Esophagus (tissue), 2 donors: ENCODE measurements at regions not wholly inside any gene's neighbourhood (a gene's known extent, or its start where the extent isn't known, plus 50 kb on each side); places are given as distances from the start of the nearest gene placed in this dataset.

ENCODE experiments used
- H3K27ac ChIP-seq, 2 donors: one replicate each; pipeline ENCODE4 v1.5.1; 2013; ENCODE audit warnings: low read depth in 2 of 2, mild to moderate bottlenecking in 2 of 2, inconsistent platforms in 1 of 2, low read length in 1 of 2, moderate library complexity in 1 of 2
- H3K27me3 ChIP-seq, 2 donors: one replicate each; pipeline ENCODE4 v1.6.1; 2013; ENCODE audit warnings: low read length in 2 of 2, control low read depth in 1 of 2, mild to moderate bottlenecking in 1 of 2; ENCODE audit not compliant: insufficient read depth in 2 of 2, control insufficient read depth in 1 of 2
- H3K36me3 ChIP-seq, 2 donors: one replicate each; pipeline ENCODE4 v1.6.1; 2013; ENCODE audit warnings: low read length in 1 of 2; ENCODE audit not compliant: control insufficient read depth in 2 of 2, insufficient read depth in 2 of 2
- H3K4me1 ChIP-seq, 2 donors: one replicate each; pipeline ENCODE4 v1.6.1; 2013; ENCODE audit warnings: low read length in 1 of 2; ENCODE audit not compliant: control insufficient read depth in 2 of 2, insufficient read depth in 2 of 2
- H3K4me3 ChIP-seq, 2 donors: one replicate each; pipeline ENCODE4 v1.5.1; 2013; ENCODE audit warnings: low read length in 2 of 2, mild to moderate bottlenecking in 2 of 2, low read depth in 1 of 2, moderate library complexity in 1 of 2
- H3K9me3 ChIP-seq, 2 donors: one replicate each; pipeline ENCODE4 v1.6.1; 2013; ENCODE audit warnings: mild to moderate bottlenecking in 2 of 2, low read depth in 1 of 2, low read length in 1 of 2, moderate library complexity in 1 of 2; ENCODE audit not compliant: control insufficient read depth in 2 of 2, insufficient read depth in 1 of 2
- WGBS, 2 donors: extraction: QIAGEN DNeasy Blood & Tissue Kit; methylation state at CpG; one replicate each; pipeline ENCODE4 v1.1.7; 2013; 5-methylcytosine and 5-hydroxymethylcytosine counted together
- donor health status: healthy with polysubstance abuse.
- donor health status: Bipolar disorder and iron deficiency.

GRCh38 chr6:128694303-128695009, 174.1 kb upstream of the PTPRK start:
- no peaks in the 10 kb centered on the region for H3K4me1 ChIP-seq
- no peaks in the 10 kb centered on the region for H3K36me3 ChIP-seq
- 88 to 90% methylated on average over 1 of the region's 1 CpG for WGBS, 2 donors
- no peaks in the 10 kb centered on the region for H3K9me3 ChIP-seq
- H3K27me3 ChIP-seq = no peaks in the 10 kb centered on the region
- no peak overlapping the region for H3K4me3 ChIP-seq
- no peak overlapping the region for H3K27ac ChIP-seq

- Histone ChIP-seq H3K27ac (no peak overlapping the region), H3K4me3 (no peak overlapping the region), H3K36me3 (no peaks in the 10 kb centered on the region), H3K4me1 (no peaks in the 10 kb centered on the region), H3K9me3 (no peaks in the 10 kb centered on the region), H3K27me3 (no peaks in the 10 kb centered on the region)
- WGBS, 2 donors = 87 to 93% methylated on average over 3 of the region's 3 CpGs
These were observed 169.7 kb upstream of the PTPRK start for GRCh38 chr6:128690063-128690462.

- Histone ChIP-seq H3K9me3 (no peaks in the 10 kb centered on the region), H3K4me3 (no peak overlapping the region), H3K36me3 (no peaks in the 10 kb centered on the region), H3K4me1 (no peaks in the 10 kb centered on the region), H3K27me3 (no peaks in the 10 kb centered on the region), H3K27ac (no peak overlapping the region)
These were observed 165.7 kb upstream of the PTPRK start for GRCh38 chr6:128686084-128686483.

GRCh38 chr6:128676456-128676855, 156.1 kb upstream of the PTPRK start:
- H3K4me3 ChIP-seq = no peak overlapping the region
- H3K9me3 ChIP-seq = no peaks in the 10 kb centered on the region
- H3K36me3 ChIP-seq = no peaks in the 10 kb centered on the region
- no peaks in the 10 kb centered on the region for H3K4me1 ChIP-seq
- no peak overlapping the region for H3K27ac ChIP-seq
- no peaks in the 10 kb centered on the region for H3K27me3 ChIP-seq

GRCh38 chr6:128672023-128672422, 151.6 kb upstream of the PTPRK start:
- H3K27me3 ChIP-seq = no peaks in the 10 kb centered on the region
- no peaks in the 10 kb centered on the region for H3K9me3 ChIP-seq
- H3K4me3 ChIP-seq = no peak overlapping the region
- no peaks in the 10 kb centered on the region for H3K4me1 ChIP-seq
- 77 to 86% methylated on average over 3 of the region's 3 CpGs for WGBS, 2 donors
- no peak overlapping the region for H3K27ac ChIP-seq
- no peaks in the 10 kb centered on the region for H3K36me3 ChIP-seq

GRCh38 chr6:128667339-128667858, 147.0 kb upstream of the PTPRK start:
- H3K4me1 ChIP-seq = no peaks in the 10 kb centered on the region
- H3K4me3 ChIP-seq = no peak overlapping the region
- no peak overlapping the region for H3K27ac ChIP-seq
- H3K27me3 ChIP-seq = no peaks in the 10 kb centered on the region
- 80 to 83% methylated on average over 4 of the region's 4 CpGs for WGBS, 2 donors
- H3K36me3 ChIP-seq = no peaks in the 10 kb centered on the region
- no peaks in the 10 kb centered on the region for H3K9me3 ChIP-seq

- Histone ChIP-seq H3K27me3 (no peaks in the 10 kb centered on the region), H3K4me3 (no peak overlapping the region), H3K9me3 (no peaks in the 10 kb centered on the region), H3K4me1 (no peaks in the 10 kb centered on the region), H3K36me3 (no peaks in the 10 kb centered on the region), H3K27ac (no peak overlapping the region)
- WGBS, 2 donors = 69 to 80% methylated on average over 2 of the region's 2 CpGs
These were observed 146.0 kb upstream of the PTPRK start for GRCh38 chr6:128666405-128666804.

GRCh38 chr6:128663238-128663637, 142.8 kb upstream of the PTPRK start:
- Histone ChIP-seq H3K4me3 (no peak overlapping the region), H3K36me3 (no peaks in the 10 kb centered on the region), H3K4me1 (no peaks in the 10 kb centered on the region), H3K27me3 (no peaks in the 10 kb centered on the region), H3K27ac (no peak overlapping the region), H3K9me3 (no peaks in the 10 kb centered on the region)
- 88 to 91% methylated on average over 2 of the region's 2 CpGs for WGBS, 2 donors

GRCh38 chr6:128659878-128660622, 139.7 kb upstream of the PTPRK start:
- H3K27ac ChIP-seq = no peak overlapping the region
- peaks cover 0 to 2% of the 10 kb centered on the region in 2 donors for H3K4me1 ChIP-seq
- H3K9me3 ChIP-seq = no peaks in the 10 kb centered on the region
- H3K36me3 ChIP-seq = no peaks in the 10 kb centered on the region
- H3K4me3 ChIP-seq = no peak overlapping the region
- 46 to 50% methylated on average over 5 of the region's 5 CpGs for WGBS, 2 donors
- no peaks in the 10 kb centered on the region for H3K27me3 ChIP-seq

GRCh38 chr6:128659276-128659675, 138.9 kb upstream of the PTPRK start:
- H3K4me3 ChIP-seq = no peak overlapping the region
- no peaks in the 10 kb centered on the region for H3K36me3 ChIP-seq
- H3K27me3 ChIP-seq = no peaks in the 10 kb centered on the region
- H3K27ac ChIP-seq = no peak overlapping the region
- H3K9me3 ChIP-seq = no peaks in the 10 kb centered on the region
- WGBS, 2 donors = 75 to 79% methylated on average over 1 of the region's 1 CpG
- H3K4me1 ChIP-seq = peaks cover 0 to 2% of the 10 kb centered on the region in 2 donors
